ENCODE measurements at regions not wholly inside any gene's neighbourhood (a gene's known extent, or its start where the extent isn't known, plus 50 kb on each side); places are given as distances from the start of the nearest gene placed in this dataset.

- ChIA-PET RAD21 (ENCODE audit: unreplicated experiment) (interaction anchor here (1.0 kb wide), 1 partner anchor 15 kb away, joined by 3 read pairs; no protein-coding TSS in a partner anchor), POLR2A (no interaction called here), CTCF (interaction anchor here (1.0 kb wide), 1 partner anchor 46 kb away, joined by 3 read pairs; no protein-coding TSS in a partner anchor), SMC1A (ENCODE audit: uncharacterized antibody, unreplicated experiment) (no interaction called here)
- DNase-seq (ENCODE audit: low read depth, low spot score) = no peak
- H3K27me3 ChIP-seq (replicated peaks in 1 of 2; ENCODE audit: control insufficient read depth in 2 of 2, insufficient read depth in 2 of 2, low read length in 1 of 2) = no peaks in the 10 kb centered on the region; a peak in 1 of 4 replicates
- H3K9me3 ChIP-seq (replicated peaks; ENCODE audit: control insufficient read depth, insufficient read depth, low read length) = no peaks in the 10 kb centered on the region
- intact Hi-C loops (cut with micrococcal nuclease; ENCODE audit: unreplicated experiment) = no loop called here
- H3K4me2 ChIP-seq (ENCODE audit: control insufficient read depth, insufficient read depth) = no peak overlapping the region
- no peak overlapping the region for H3K27ac ChIP-seq (ENCODE audit: control insufficient read depth, insufficient read depth)
- H3K4me3 ChIP-seq = no peak overlapping the region
- no peak overlapping the region for H2AFZ ChIP-seq (ENCODE audit: control insufficient read depth, low read depth, low read length)
- BruUV-seq (replicated peaks) = no TSS peak
- no peak for ATAC-seq
- FAIRE-seq = no peak
- H4K20me1 ChIP-seq (ENCODE audit: control insufficient read depth, insufficient read depth) = no peaks in the 10 kb centered on the region
- H3K36me3 ChIP-seq (ENCODE audit: control insufficient read depth in 2 of 2, insufficient read depth in 2 of 2, low read length in 1 of 2) = no peaks in the 10 kb centered on the region
- no peak for TF ChIP-seq TAF1 (IDR thresholded peaks at IDR 0.05; ENCODE audit: borderline replicate concordance, low read depth, low read length)
- TF ChIP-seq ASH2L (IDR thresholded peaks at IDR 0.05; ENCODE audit: borderline replicate concordance, low read depth) = no peak
- no peak for TF ChIP-seq RAD51 (IDR thresholded peaks at IDR 0.05)
- TF ChIP-seq CBFB (IDR thresholded peaks at IDR 0.05; ENCODE audit: low read depth) = no peak
- no peak for TF ChIP-seq ZNF24 (IDR thresholded peaks at IDR 0.05)
- no peak for TF ChIP-seq NFIC (IDR thresholded peaks at IDR 0.05; ENCODE audit: low read depth, low read length)
- no peak for TF ChIP-seq ZBTB4 (CRISPR knock-in tag; IDR thresholded peaks at IDR 0.05)
- no peak for TF ChIP-seq ESRRA (IDR thresholded peaks at IDR 0.05; ENCODE audit: low read length)
- TF ChIP-seq ZZZ3 (IDR thresholded peaks at IDR 0.05; ENCODE audit: control insufficient read depth, insufficient read length, low read depth) = no peak
- TF ChIP-seq NR2F1 (conservative IDR thresholded peaks at IDR 0.05) = no peak
- no peak for TF ChIP-seq ATF2 (IDR thresholded peaks at IDR 0.05; ENCODE audit: low read length)
- no peak for TF ChIP-seq FOS (IDR thresholded peaks at IDR 0.05; ENCODE audit: borderline replicate concordance, extremely low read depth, insufficient read length)
- TF ChIP-seq IRF3 (IDR thresholded peaks at IDR 0.05) = no peak
- no peak for TF ChIP-seq RCOR1 (conservative IDR thresholded peaks at IDR 0.05; ENCODE audit: low read depth, low read length)
- no peak for TF ChIP-seq RB1 (IDR thresholded peaks at IDR 0.05; ENCODE audit: borderline replicate concordance)
- no peak for TF ChIP-seq HDGF (IDR thresholded peaks at IDR 0.05)
- no peak for TF ChIP-seq NR2C2 (IDR thresholded peaks at IDR 0.05; ENCODE audit: borderline replicate concordance, control insufficient read depth, insufficient read length, low read depth)
- TF ChIP-seq YBX1 (IDR thresholded peaks at IDR 0.05) = no peak
- no peak for TF ChIP-seq IRF5 (IDR thresholded peaks at IDR 0.05; ENCODE audit: borderline replicate concordance)
- no peak for TF ChIP-seq ZNF217 (IDR thresholded peaks at IDR 0.05)
- H3K9ac ChIP-seq (ENCODE audit: control insufficient read depth, insufficient read depth, low read length) = no peak overlapping the region
- H3K4me1 ChIP-seq (ENCODE audit: control insufficient read depth, insufficient read depth, low read length) = no peaks in the 10 kb centered on the region
- 42% methylated on average over 7 of the region's 7 CpGs for WGBS (ENCODE audit: insufficient coverage, insufficient replicate concordance, low lambda C conversion rate, missing lambda C conversion rate)
- H3K79me2 ChIP-seq (ENCODE audit: control insufficient read depth, insufficient read depth, low read length) = no peaks in the 10 kb centered on the region
- in situ Hi-C loops (cut with MboI) = no loop called here
Measured at GRCh38 chr20:22928679-22929078, 106.4 kb upstream of the SSTR4 start.

Data from GM12878 (cell line).